ENCODE measurements at regions not wholly inside any gene's neighbourhood (a gene's known extent, or its start where the extent isn't known, plus 50 kb on each side); places are given as distances from the start of the nearest gene placed in this dataset.

DNA sequence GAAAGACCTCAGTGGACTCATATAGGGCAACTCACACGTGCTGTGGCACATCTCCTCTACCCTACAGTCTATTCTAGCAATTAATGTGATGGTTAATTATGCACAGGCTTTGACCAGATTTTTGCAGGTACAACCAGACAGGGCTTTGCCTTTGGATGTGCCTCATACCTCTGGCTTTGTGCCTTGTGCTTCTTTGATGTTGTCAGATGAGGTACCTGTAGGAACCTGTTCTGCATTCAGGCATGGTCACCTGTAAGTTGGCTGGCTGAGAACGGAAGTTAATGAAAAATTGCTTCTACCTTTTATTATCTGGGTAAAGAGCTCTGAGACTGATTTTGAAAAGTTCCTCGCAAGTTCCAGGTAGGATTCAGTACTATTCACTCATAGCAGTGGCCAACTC, 462.9 kb upstream of the ZFHX3 start:
- DNase-seq (no peak), ATAC-seq (ENCODE audit: low read depth) (no peak)
- ChIA-PET POLR2A (ENCODE audit: unreplicated experiment) (no interaction called here), CTCF (no interaction called here)
- Histone ChIP-seq H4K91ac (ENCODE audit: insufficient read depth, low read depth, low read length) (no peak overlapping the region), H4K5ac (ENCODE audit: low read depth, low read length) (no peak overlapping the region), H3K23ac (ENCODE audit: low read depth, low read length) (no peak overlapping the region), H3K79me1 (ENCODE audit: low read depth in 1 of 2, low read length in 2 of 2) (no peaks in the 10 kb centered on the region), H3K4ac (ENCODE audit: low read depth, low read length) (no peak overlapping the region), H3K9ac (ENCODE audit: low read depth, low read length) (no peak overlapping the region), H3K4me3 (ENCODE audit: insufficient read depth, low read depth, low read length) (no peak overlapping the region), H3K56ac (ENCODE audit: extremely low read depth, insufficient read depth, low read length) (no peak overlapping the region), H3K27me3 (ENCODE audit: control insufficient read depth, insufficient read depth, low read length) (no peaks in the 10 kb centered on the region), H2AK9ac (replicated peaks; ENCODE audit: low read depth, low read length, poor library complexity) (no peak overlapping the region), H3K18ac (ENCODE audit: low read depth, low read length) (no peak overlapping the region), H3K4me2 (ENCODE audit: low read depth, low read length) (no peak overlapping the region), H3K4me1 (ENCODE audit: control insufficient read depth, insufficient read depth, low read length) (no peaks in the 10 kb centered on the region), H2BK120ac (ENCODE audit: low read depth, low read length) (no peak overlapping the region), H2BK5ac (ENCODE audit: low read depth, low read length, poor library complexity, severe bottlenecking) (no peak overlapping the region), H2BK15ac (ENCODE audit: low read depth, low read length) (no peak overlapping the region), H2AFZ (replicated peaks; ENCODE audit: low read length, poor library complexity) (no peak overlapping the region), H4K8ac (ENCODE audit: low read depth in 2 of 2, low read length in 2 of 2) (no peak overlapping the region), H3K27ac (ENCODE audit: insufficient read depth, low read length) (no peak overlapping the region), H3K9me3 (ENCODE audit: control insufficient read depth, insufficient read depth, low read length) (peaks cover 7% of the 10 kb centered on the region), H3K36me3 (ENCODE audit: control insufficient read depth, insufficient read depth, low read length) (no peaks in the 10 kb centered on the region), H2BK20ac (ENCODE audit: low read depth, low read length) (no peak overlapping the region), H3K14ac (replicated peaks; ENCODE audit: low read depth, low read length) (no peak overlapping the region), H2AK5ac (ENCODE audit: low read depth, low read length) (no peak overlapping the region), H3K9me1 (ENCODE audit: insufficient read depth, low read length) (no peaks in the 10 kb centered on the region), H4K20me1 (ENCODE audit: insufficient read depth, low read length) (no peaks in the 10 kb centered on the region)
- intact Hi-C loops (cut with micrococcal nuclease): no loop called here
- WGBS, 2 experiments (ENCODE audit: extremely low coverage in 2 of 2, insufficient read length in 1 of 2): 0% methylated on average over 1 of the region's 3 CpGs; no CpG with 5 or more reads in 1 of the 2 experiments
- no TSS peak for BruUV-seq (replicated peaks)
- no peak for TF ChIP-seq POLR2A (IDR thresholded peaks at IDR 0.05; ENCODE audit: low read depth, low read length)
- in situ Hi-C loops (cut with MboI; ENCODE audit: low sequenced_read_pairs): no loop called here
- dilution Hi-C loops (cut with HindIII; ENCODE audit: low sequenced_read_pairs, unreplicated experiment): no loop called here
